Hematopoietic multipotent progenitor cell (in vitro differentiated cells): ENCODE measurements at regions not wholly inside any gene's neighbourhood (a gene's known extent, or its start where the extent isn't known, plus 50 kb on each side); places are given as distances from the start of the nearest gene placed in this dataset.
"Not testable (repeated sequence)": the region's sequence is repeated elsewhere in the genome, so short reads cannot be mapped to it uniquely, and the experiment has no call there.

Experiments used
- DNase-seq, 3 donors: peaks; one replicate each; pipeline ENCODE4 v3.0.0-alpha.2; 2011 to 2015; ENCODE audit warnings: low read depth in 2 of 3, low spot score in 2 of 3

- DNase-seq: no peak
Observed at GRCh38 chr5:85375525-85375924, 990.8 kb upstream of the EDIL3 start.

GRCh38 chr5:85388770-85389169 lies 1004.1 kb upstream of the EDIL3 start:
- no peak for DNase-seq

- not testable (repeated sequence) for DNase-seq
Observed at GRCh38 chr5:85392309-85392708, 1007.6 kb upstream of the EDIL3 start.

- DNase-seq: no peak
Observed at GRCh38 chr5:85395526-85395925, 1010.8 kb upstream of the EDIL3 start.

GRCh38 chr5:85397451-85397850 lies 1012.8 kb upstream of the EDIL3 start:
- no peak for DNase-seq

- DNase-seq: no peak
Observed at GRCh38 chr5:85428426-85428934, 1043.8 kb upstream of the EDIL3 start.

- not testable (repeated sequence) for DNase-seq
Observed at GRCh38 chr5:85431726-85432125, 1047.0 kb upstream of the EDIL3 start.

- no peak for DNase-seq
Observed at GRCh38 chr5:85441156-85441555, 1056.5 kb upstream of the EDIL3 start.

GRCh38 chr5:85441853-85442252 lies 1057.2 kb upstream of the EDIL3 start:
- DNase-seq: no peak

GRCh38 chr5:85452322-85453025 lies 1067.8 kb upstream of the EDIL3 start:
- no peak for DNase-seq

GRCh38 chr5:85453026-85453349 lies 1068.3 kb upstream of the EDIL3 start:
- no peak for DNase-seq

GRCh38 chr5:85458319-85458718 lies 1073.6 kb upstream of the EDIL3 start:
- DNase-seq: no peak

- DNase-seq: no peak
Observed at GRCh38 chr5:85462957-85463356, 1078.3 kb upstream of the EDIL3 start.

GRCh38 chr5:85466423-85466822 lies 1081.7 kb upstream of the EDIL3 start:
- DNase-seq: no peak

- no peak for DNase-seq
Observed at GRCh38 chr5:85472749-85473148, 1088.1 kb upstream of the EDIL3 start.

GRCh38 chr5:85475151-85475550 lies 1090.5 kb upstream of the EDIL3 start:
- DNase-seq: not testable (repeated sequence)

- DNase-seq: no peak
Observed at GRCh38 chr5:85476617-85477016, 1091.9 kb upstream of the EDIL3 start.

GRCh38 chr5:85479849-85480248 lies 1095.2 kb upstream of the EDIL3 start:
- DNase-seq: no peak

GRCh38 chr5:85484982-85485574 lies 1100.4 kb upstream of the EDIL3 start:
- DNase-seq: no peak

- DNase-seq: no peak
Observed at GRCh38 chr5:85488295-85488694, 1103.6 kb upstream of the EDIL3 start.

- DNase-seq: no peak
Observed at GRCh38 chr5:85500869-85501268, 1116.2 kb upstream of the EDIL3 start.

- DNase-seq: no peak
Observed at GRCh38 chr5:85512896-85513295, 1104.8 kb upstream of the COX7C start.

GRCh38 chr5:85515588-85515987 lies 1102.2 kb upstream of the COX7C start:
- no peak for DNase-seq
